GM12874 (cell line): ENCODE measurements at regions not wholly inside any gene's neighbourhood (a gene's known extent, or its start where the extent isn't known, plus 50 kb on each side); places are given as distances from the start of the nearest gene placed in this dataset.

Experiments
- TF ChIP-seq, protein P1 (sequence below): IDR thresholded peaks from 2 replicates; pipeline ENCODE4 v1.5.1; 2011; ENCODE audit warnings: low read depth, mild to moderate bottlenecking, control low read depth, low read length, moderate library complexity; ENCODE audit not compliant: insufficient read depth

DNA sequence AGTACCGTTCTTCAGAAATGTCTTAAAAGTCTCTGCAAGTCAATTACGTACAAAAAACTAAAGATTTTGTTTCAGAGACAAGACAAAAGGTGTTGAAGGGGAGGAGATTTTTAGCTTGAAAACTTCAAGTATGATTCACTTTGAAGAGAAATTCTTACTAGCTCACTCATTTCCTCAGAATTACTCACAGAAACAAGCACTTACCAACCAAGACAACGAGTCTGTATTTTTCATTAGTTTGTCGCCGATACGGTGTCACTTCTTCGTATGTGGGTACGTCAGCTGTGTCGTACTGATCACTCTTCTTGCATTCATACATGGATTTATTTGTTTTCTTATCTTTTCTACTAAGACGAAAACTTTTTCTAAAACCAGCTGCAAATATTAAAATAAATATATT is 90.6 kb upstream of the ODAD2 start:
- TF ChIP-seq, protein P1, sequence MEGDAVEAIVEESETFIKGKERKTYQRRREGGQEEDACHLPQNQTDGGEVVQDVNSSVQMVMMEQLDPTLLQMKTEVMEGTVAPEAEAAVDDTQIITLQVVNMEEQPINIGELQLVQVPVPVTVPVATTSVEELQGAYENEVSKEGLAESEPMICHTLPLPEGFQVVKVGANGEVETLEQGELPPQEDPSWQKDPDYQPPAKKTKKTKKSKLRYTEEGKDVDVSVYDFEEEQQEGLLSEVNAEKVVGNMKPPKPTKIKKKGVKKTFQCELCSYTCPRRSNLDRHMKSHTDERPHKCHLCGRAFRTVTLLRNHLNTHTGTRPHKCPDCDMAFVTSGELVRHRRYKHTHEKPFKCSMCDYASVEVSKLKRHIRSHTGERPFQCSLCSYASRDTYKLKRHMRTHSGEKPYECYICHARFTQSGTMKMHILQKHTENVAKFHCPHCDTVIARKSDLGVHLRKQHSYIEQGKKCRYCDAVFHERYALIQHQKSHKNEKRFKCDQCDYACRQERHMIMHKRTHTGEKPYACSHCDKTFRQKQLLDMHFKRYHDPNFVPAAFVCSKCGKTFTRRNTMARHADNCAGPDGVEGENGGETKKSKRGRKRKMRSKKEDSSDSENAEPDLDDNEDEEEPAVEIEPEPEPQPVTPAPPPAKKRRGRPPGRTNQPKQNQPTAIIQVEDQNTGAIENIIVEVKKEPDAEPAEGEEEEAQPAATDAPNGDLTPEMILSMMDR = no peak

DNA sequence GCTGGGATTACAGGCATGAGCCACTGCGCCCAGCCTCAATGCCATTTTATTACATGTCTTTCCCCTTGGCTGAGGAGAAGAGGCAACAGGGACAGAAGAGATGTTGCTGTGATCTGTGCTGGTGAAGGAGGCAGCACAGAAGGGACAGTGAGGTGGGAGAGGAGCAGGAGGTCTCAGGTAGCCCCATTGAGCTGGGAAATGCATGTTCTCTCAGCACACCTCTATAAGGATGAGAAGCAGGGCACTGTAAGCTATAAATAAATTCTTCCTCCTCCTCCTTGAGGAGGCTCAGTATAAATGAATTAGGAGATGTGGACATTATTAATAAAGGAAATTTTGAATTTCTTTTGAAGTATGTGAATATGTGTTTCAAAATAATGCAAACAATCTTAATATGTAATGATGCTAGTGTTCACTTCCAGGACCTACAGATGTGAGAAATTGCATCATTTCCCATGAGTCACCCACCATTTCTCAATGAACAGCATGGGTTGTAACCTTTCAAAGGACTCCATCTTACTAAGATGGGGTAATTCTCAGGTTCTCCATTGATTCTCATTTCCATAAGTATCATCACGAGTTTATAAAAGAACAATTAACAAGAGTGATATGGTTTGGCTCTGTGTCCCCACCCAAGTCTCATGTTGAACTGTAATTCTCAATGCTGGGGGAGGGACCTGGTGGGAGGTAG is 88.9 kb upstream of the ODAD2 start:
- TF ChIP-seq, protein P1 = no peak

DNA sequence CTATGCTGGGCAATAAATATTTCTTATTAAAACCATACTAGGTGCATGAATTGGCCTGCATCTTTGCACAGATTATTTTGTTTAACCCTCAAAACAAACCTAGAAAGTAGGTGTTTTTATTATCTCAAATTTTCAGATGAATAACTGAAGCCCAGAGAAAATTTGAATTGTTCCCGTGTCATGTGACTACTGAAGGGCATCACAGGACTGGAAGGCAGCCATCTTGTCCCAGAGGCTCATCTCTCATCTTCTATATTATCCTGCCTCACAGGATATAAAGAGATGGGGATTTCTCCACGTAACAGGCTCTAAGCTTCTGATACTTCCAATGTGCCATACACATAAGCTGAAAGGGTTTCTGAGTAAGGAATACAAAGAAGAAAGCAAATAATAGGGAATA is 84.0 kb upstream of the ODAD2 start:
- TF ChIP-seq, protein P1 = no peak

DNA sequence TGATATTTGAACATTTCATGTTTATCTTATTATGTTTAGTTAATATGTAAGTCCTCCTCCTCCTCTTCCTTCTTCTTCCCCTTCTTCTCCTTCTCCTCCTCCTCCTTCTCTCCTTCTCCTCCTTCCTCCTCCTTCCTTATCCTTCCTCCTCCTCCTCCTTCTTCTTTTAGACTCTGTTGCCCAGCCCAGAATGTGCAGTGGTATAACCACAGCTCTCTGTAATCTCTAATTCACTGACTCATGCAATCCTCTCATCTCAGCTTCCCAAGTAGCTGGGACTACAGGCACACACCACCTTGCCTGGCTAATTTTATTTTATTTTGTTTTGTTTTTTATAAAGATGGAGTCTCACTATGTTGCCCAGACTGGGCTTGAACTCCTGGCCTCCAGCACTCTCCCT is 83.4 kb upstream of the ODAD2 start:
- TF ChIP-seq, protein P1 = no peak

DNA sequence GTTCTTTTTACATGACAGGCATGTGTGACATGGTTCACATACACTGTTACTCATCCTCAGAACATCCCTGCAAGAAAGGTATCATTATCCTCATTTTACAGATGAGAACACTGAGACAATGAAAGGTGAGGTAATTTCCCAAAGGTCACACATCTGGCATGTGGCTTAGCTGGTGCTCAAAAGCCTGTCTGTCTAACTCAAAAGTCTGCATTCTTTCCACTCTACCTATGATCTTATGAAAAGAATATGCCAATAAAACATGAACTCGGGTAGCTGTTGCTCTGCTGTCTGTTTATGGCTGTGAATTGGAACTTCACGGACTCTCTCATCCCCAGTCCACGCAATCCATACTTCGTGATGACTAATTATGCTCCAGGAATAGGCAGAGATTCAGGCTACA is 79.0 kb upstream of the ODAD2 start:
- TF ChIP-seq, protein P1 = no peak

DNA sequence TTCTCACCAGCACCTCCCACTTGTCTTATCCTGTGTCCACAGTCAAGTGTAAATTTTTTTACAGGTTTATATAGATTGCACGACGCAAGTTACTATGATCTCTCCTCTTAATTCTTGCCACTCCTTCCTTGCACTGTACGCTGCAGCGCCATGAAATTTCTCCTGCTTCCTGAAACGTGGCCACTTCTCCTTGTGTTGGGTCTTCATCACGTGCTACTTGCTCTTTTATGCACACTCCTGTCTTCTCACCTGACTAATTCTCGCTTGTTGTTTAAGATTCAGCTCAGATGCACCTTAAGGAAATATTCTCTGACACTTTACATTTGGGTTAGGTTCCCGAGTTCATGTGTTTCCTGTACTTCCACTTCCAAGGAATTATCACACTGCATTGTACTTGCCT is 76.5 kb upstream of the ODAD2 start:
- TF ChIP-seq, protein P1 = no peak

DNA sequence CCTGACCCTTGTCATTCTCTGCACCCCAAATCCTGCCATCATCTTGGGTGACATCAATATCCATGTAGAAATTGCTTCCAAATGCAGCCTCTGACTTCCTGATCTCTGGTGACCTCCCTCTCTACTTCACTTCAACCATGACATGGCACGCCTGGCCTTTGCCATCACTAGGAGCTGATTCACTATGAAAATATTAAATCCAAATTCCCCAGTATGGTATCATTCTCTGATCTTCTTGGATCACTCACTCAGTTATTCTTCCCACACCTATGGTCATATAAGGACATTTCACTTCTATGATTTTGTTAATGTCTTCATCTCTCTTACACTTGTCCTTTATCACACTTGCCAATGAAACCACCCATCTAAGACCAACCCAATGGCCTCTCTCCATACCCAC is 73.7 kb upstream of the ODAD2 start:
- TF ChIP-seq, protein P1 = no peak
